ENCODE measurements at regions not wholly inside any gene's neighbourhood (a gene's known extent, or its start where the extent isn't known, plus 50 kb on each side); places are given as distances from the start of the nearest gene placed in this dataset.

DNA sequence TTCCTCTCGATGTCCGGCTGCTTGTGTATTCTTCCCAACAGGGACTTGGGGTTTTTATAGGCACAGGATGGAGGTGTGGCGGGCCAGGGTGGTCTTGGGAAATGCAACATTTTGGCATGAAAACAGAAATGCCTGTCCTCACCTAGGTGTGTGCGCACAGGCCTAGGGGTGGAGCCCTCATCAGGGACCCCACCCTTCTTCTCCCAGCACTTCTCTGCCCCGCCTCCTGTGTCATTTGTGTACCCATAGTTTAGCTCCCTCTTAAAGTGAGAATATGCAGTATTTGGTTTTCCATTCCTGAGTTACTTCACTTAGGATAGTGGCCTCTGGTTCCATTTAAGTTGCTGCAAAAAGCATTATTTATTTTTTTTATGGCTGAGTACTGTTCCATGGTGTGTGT is 90.2 kb upstream of the ITGB1 start:
- TF ChIP-seq, protein P1, sequence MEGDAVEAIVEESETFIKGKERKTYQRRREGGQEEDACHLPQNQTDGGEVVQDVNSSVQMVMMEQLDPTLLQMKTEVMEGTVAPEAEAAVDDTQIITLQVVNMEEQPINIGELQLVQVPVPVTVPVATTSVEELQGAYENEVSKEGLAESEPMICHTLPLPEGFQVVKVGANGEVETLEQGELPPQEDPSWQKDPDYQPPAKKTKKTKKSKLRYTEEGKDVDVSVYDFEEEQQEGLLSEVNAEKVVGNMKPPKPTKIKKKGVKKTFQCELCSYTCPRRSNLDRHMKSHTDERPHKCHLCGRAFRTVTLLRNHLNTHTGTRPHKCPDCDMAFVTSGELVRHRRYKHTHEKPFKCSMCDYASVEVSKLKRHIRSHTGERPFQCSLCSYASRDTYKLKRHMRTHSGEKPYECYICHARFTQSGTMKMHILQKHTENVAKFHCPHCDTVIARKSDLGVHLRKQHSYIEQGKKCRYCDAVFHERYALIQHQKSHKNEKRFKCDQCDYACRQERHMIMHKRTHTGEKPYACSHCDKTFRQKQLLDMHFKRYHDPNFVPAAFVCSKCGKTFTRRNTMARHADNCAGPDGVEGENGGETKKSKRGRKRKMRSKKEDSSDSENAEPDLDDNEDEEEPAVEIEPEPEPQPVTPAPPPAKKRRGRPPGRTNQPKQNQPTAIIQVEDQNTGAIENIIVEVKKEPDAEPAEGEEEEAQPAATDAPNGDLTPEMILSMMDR (conservative IDR thresholded peaks at IDR 0.05; ENCODE audit: low read depth, low read length) = no peak
- TF ChIP-seq EZH2phosphoT487 (IDR thresholded peaks at IDR 0.05; ENCODE audit: borderline replicate concordance, low read length) = no peak
- TF ChIP-seq EZH2 (IDR thresholded peaks at IDR 0.05; ENCODE audit: low read length, unreplicated experiment) = no peak
- Histone ChIP-seq H3K4me1 (ENCODE audit: insufficient read depth, low read length) (peaks cover 10% of the 10 kb centered on the region), H3K9me2 (replicated peaks; ENCODE audit: low read length) (no peaks in the 10 kb centered on the region), H3K36me3 (ENCODE audit: low read depth, low read length) (no peaks in the 10 kb centered on the region), H3F3A (ENCODE audit: low read length, unreplicated experiment) (no peaks in the 10 kb centered on the region), H3K79me2 (ENCODE audit: low read length) (no peaks in the 10 kb centered on the region), H3K27me3 (ENCODE audit: low read length) (no peaks in the 10 kb centered on the region), H3K9me3 (ENCODE audit: low read length) (no peaks in the 10 kb centered on the region), H3K4me3 (ENCODE audit: low read length) (no peak overlapping the region), H3K27ac (ENCODE audit: low read length) (no peak overlapping the region), H3K9ac (ENCODE audit: low read length) (no peak overlapping the region), H3K4me2 (ENCODE audit: low read length) (no peak overlapping the region), H2AFZ (ENCODE audit: low read length) (no peak overlapping the region), H4K20me1 (ENCODE audit: low read length) (no peaks in the 10 kb centered on the region)
- DNase-seq = no peak
- no TSS peak for BruUV-seq (replicated peaks)
- ChIA-PET POLR2A (ENCODE audit: unreplicated experiment) (no interaction called here), CTCF (interaction anchor here (1.3 kb wide), 1 partner anchor 107 kb away, joined by 7 read pairs; no protein-coding TSS in a partner anchor)
- intact Hi-C loops (cut with micrococcal nuclease) = no loop called here
- no peak for ATAC-seq

DNA sequence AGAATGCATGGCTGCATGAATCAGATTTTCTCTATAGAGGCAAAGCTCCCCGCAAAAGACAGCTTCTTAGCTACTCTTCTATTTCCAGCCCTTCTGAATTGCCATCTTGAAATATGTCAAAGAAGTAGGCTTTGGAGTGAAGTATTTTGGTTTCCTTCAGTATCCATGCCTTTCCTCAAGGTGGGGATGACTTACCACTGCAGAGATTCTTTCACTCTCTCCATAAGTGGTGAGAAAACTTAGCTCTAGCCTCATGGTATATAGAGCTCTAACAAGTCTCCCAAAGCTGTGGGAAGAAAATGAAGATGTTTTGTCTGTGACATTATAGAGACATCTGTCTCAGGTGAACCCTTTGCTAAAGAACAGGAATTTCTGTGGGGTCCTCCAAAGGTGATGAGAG is 89.6 kb upstream of the ITGB1 start:
- peak; percentile 54 for ATAC-seq
- no peaks in the 10 kb centered on the region for H3F3A ChIP-seq (ENCODE audit: low read length, unreplicated experiment)
- H3K79me2 ChIP-seq (ENCODE audit: low read length) = no peaks in the 10 kb centered on the region
- H3K4me1 ChIP-seq (ENCODE audit: insufficient read depth, low read length) = peaks cover 4% of the 10 kb centered on the region
- DNase-seq = peak; percentile 23
- no TSS peak for BruUV-seq (replicated peaks)
- H3K9me3 ChIP-seq (ENCODE audit: low read length) = no peaks in the 10 kb centered on the region
- CTCF ChIA-PET = interaction anchor here (1.3 kb wide), 1 partner anchor 108 kb away, joined by 7 read pairs; no protein-coding TSS in a partner anchor
- H3K9me2 ChIP-seq (replicated peaks; ENCODE audit: low read length) = no peaks in the 10 kb centered on the region
- no peak overlapping the region for H3K4me2 ChIP-seq (ENCODE audit: low read length)
- no peaks in the 10 kb centered on the region for H3K36me3 ChIP-seq (ENCODE audit: low read depth, low read length)
- TF ChIP-seq EZH2phosphoT487 (IDR thresholded peaks at IDR 0.05; ENCODE audit: borderline replicate concordance, low read length) = no peak
- TF ChIP-seq, protein P1 (conservative IDR thresholded peaks at IDR 0.05; ENCODE audit: low read depth, low read length) = 0 out of 2 replicates have a peak, but pooled peaks have one; percentile 15
- no peak overlapping the region for H3K27ac ChIP-seq (ENCODE audit: low read length)
- no peak overlapping the region for H3K9ac ChIP-seq (ENCODE audit: low read length)
- H4K20me1 ChIP-seq (ENCODE audit: low read length) = no peaks in the 10 kb centered on the region
- H3K27me3 ChIP-seq (ENCODE audit: low read length) = no peaks in the 10 kb centered on the region
- no peak overlapping the region for H3K4me3 ChIP-seq (ENCODE audit: low read length)
- intact Hi-C loops (cut with micrococcal nuclease) = no loop called here
- POLR2A ChIA-PET (ENCODE audit: unreplicated experiment) = no interaction called here
- H2AFZ ChIP-seq (ENCODE audit: low read length) = no peak overlapping the region

DNA sequence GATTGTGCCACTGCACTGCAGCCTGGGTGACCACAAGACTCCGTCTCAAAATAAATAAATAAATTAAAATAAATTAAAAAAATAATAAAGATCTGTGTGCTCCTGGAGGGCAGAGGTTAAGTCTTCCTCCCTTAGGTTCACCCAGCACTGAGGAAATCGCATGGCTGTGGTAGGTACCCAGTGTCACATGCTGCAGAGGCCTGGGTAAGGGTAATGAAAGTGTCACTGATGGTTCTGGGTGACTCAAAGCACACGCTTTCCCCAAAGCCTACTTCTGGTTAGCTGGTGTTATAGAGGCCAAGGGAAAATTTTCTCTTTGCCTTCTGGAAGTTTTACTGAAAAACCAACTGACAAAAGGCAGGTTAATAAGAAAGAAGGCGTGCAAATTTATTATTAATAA is 88.8 kb upstream of the ITGB1 start:
- Histone ChIP-seq H3K9me3 (ENCODE audit: low read length) (no peaks in the 10 kb centered on the region), H4K20me1 (ENCODE audit: low read length) (no peaks in the 10 kb centered on the region), H3K9me2 (replicated peaks; ENCODE audit: low read length) (no peaks in the 10 kb centered on the region), H3K4me1 (ENCODE audit: insufficient read depth, low read length) (no peaks in the 10 kb centered on the region), H3K27ac (ENCODE audit: low read length) (no peak overlapping the region), H3K4me3 (ENCODE audit: low read length) (no peak overlapping the region), H3K9ac (ENCODE audit: low read length) (no peak overlapping the region), H2AFZ (ENCODE audit: low read length) (no peak overlapping the region), H3K36me3 (ENCODE audit: low read depth, low read length) (no peaks in the 10 kb centered on the region), H3K27me3 (ENCODE audit: low read length) (no peaks in the 10 kb centered on the region), H3F3A (ENCODE audit: low read length, unreplicated experiment) (no peaks in the 10 kb centered on the region), H3K79me2 (ENCODE audit: low read length) (no peaks in the 10 kb centered on the region), H3K4me2 (ENCODE audit: low read length) (no peak overlapping the region)
- ATAC-seq (peak; percentile 45; the same call in 1 of the 2 replicates), DNase-seq (no peak)
- ChIA-PET CTCF (no interaction called here), POLR2A (ENCODE audit: unreplicated experiment) (no interaction called here)
- no TSS peak for BruUV-seq (replicated peaks)
- intact Hi-C loops (cut with micrococcal nuclease) = no loop called here
- TF ChIP-seq, protein P1 (conservative IDR thresholded peaks at IDR 0.05; ENCODE audit: low read depth, low read length) = no peak
- TF ChIP-seq EZH2phosphoT487 (IDR thresholded peaks at IDR 0.05; ENCODE audit: borderline replicate concordance, low read length) = no peak
- no peak for TF ChIP-seq EZH2 (IDR thresholded peaks at IDR 0.05; ENCODE audit: low read length, unreplicated experiment)
